ENCODE measurements at regions not wholly inside any gene's neighbourhood (a gene's known extent, or its start where the extent isn't known, plus 50 kb on each side); places are given as distances from the start of the nearest gene placed in this dataset.

DNA sequence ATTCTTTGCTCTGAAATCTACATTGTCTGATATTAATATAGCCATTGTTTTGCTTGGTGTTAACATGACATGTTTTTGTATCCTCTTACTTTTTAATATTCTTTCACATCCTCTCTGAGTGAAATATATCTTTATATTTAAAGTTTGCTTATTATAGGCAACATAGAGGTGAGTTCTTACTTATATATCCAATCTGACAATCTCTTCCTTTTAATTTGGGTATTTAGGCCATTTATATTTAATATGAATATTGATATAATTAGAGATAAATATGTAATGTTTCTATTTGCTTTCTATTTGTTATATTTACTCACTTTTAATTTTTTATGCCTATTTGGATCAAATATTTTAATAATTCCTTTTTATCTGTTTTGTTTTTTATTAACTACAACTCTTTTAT lies 554.1 kb upstream of the SALL1 start:
- DNase-seq = no peak

GRCh38 chr16:51701025-51701424 lies 550.0 kb upstream of the SALL1 start:
- no peak for DNase-seq

- DNase-seq = no peak
Observed at GRCh38 chr16:51699686-51700396, 548.8 kb upstream of the SALL1 start.

GRCh38 chr16:51698647-51699046 lies 547.6 kb upstream of the SALL1 start:
- DNase-seq = no peak

GRCh38 chr16:51697454-51697853 lies 546.4 kb upstream of the SALL1 start:
- DNase-seq = no peak

GRCh38 chr16:51696376-51696775 lies 545.3 kb upstream of the SALL1 start:
- DNase-seq = no peak

DNA sequence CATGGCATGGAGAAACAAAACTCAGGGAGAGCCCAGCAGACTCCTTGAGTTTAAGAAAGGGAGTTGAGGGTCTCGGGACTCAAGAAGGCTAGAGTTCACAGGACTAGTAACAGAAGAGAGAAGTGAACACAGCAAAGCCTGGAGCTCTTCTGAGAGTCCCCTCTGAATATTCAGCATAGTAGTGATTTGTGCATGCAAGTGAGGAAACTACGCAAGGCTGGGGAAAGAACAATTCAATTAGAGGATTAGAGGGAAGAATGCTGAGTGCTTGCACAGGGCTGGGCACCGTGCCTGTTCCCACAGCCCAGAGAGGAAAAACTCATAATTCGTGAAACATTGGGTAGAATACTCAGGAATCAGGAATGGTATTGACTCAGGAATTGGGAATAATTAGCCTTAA lies 540.0 kb upstream of the SALL1 start:
- no peak for DNase-seq

DNA sequence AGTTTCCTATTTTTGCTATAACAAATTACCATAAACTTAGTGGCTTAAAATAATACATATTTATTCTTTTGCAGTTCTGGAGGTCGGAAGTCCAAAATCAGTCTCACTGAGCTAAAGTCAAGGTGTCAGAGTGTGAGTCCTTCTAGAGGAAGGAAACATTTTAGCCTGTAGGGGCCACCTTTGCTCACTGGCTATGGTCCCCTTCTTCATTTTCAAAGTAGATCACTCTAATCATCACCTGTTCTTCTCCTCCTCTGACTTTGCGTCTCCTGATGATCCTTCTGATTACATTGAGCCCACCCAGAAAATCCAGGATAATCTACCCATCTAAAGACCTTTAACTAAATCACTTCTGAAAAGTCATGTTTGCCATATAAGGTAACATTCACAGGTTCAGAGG lies 534.4 kb upstream of the SALL1 start:
- DNase-seq = no peak

DNA sequence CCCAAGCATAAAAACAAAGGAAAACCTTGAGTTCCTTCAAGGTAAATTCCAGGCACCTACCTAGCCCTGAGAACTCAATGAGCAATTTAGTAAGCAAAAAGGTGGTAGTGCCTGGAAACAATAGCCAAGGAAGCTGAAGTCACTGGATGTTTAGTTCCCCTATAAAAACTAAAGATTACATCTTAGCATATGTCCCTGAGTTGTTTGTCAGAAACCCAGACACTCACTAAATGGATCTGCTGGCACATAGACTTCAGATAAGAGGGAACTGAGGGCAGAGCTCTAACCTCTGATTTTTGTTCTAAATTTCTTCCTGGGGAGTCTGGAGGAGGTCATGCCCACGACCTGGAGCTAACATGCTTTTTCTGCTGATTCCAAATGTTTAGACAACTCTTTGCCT lies 532.8 kb upstream of the SALL1 start:
- DNase-seq = no peak

DNA sequence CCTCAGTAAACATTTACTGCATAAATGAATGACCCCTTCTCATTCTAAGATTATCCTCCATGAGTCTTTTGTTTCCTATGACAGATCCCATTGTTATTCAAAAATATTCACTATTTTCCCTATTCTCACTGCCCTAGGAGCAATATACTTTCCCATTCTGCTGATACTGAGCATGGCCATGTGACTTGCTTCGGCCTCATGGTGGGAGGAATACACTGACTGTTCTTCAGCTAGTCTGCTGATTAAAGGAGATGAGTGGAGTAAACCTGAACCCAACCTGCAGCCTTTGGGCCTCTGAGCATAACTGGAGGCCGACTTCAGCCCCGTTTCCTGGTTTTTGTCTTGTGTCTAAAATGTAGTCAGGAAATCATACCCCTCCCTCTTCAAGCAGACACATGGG lies 531.8 kb upstream of the SALL1 start:
- DNase-seq = no peak

- no peak for DNase-seq
Observed at GRCh38 chr16:51674615-51675014, 523.5 kb upstream of the SALL1 start.

DNA sequence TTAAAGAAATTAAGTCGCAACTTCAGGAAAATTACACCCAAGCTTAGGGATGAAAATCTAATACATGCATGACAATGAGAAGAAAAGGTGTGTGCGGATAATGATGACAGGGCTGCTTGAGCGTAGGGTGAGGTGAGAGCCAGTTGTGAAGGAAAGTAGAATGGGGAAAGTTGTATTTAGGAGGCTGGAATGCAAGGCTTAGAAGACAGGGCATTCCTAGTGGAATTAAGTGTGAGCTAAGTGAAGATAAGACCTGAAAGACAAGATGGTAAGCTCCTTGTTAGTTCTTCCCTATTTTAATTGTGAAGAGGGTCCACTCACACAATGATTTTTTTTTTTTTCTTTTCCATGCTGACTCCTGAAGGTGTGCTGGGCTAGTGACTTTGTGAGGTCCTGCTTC lies 519.5 kb upstream of the SALL1 start:
- DNase-seq = no peak

GRCh38 chr16:51666821-51667220 lies 515.8 kb upstream of the SALL1 start:
- DNase-seq = no peak

DNA sequence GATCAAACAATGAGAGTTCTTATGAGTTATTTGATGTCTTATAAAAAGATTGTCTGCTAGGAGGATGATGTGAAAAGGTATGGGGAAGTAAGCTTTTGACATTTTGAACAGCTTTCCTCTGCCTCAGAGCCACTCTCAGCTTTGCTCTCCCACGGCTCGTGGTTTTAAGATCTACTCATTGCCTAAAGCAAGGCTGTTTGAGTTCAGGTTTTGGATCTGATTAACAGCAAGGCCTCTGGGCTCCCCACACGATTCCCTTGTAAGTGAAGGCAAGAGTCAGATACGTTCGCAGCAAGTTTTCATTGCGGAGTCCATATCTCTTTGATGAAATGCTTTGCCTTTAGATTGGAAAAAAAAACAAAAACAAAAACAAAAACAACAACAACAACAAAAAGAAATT lies 515.0 kb upstream of the SALL1 start:
- DNase-seq = no peak

DNA sequence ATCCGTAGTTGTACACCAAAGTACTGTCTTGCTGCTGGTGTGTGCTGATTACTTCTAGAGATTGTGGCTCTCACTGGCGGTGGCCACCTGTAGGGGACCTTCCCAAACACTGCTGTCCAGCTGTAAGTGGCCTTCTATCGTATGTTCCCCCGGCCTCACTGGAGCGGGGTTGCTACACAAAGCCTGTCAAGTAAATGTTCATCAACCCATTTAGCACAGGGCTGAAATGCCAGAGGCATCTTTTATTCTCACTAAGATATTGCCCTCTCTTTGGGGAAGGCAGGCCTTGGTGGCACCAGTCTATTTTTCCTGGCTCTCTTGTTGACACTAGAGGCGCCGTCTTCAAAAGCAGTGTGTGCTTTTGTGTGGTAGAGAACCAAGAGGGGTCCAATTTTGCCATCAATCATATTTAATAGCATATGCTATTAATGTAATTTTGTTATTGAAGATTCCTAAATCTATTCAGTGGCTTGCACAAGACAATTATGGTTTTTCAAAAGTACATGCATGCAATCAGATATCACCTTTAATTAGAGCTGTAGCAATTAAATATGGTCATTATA lies 514.4 kb upstream of the SALL1 start:
- DNase-seq = no peak

DNA sequence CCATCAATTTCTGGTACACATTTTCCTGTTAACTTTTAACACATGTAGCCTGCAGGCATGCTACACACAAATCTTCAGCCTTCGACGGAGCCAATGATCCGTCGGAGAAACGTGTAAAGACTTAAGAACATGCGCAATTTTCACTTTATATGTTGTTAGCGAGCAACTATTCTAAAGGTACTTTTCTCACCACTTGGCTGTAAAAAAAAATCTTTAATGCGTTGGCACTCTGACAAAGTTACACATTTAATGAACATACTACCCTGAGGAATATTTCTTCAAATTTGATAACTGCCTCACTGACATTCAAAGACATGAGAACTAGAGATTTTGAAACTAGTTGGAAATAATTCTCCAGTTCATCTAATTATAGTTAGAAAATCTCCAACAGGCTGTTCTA lies 507.5 kb upstream of the SALL1 start:
- DNase-seq = no peak

- DNase-seq = no peak
Observed at GRCh38 chr16:51657848-51658247, 506.8 kb upstream of the SALL1 start.

DNA sequence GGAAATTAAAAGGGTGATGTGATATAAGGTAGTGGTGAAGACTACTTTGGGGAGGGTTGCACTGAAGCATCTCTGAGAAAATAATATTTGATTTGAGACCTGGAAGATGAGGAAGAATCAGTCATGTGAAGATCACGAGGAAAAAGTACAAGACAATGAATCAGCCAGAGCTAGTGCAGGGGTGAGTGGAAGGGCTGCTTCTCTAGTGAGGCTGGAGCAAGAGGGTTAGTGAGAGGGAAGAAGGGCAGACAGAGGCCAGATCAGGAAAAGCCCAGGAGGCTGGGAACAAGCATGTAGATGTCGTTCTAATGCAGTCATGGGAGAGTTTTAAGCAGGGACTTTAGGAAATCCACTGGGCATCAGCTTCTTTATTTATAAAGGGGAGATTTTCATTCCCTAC lies 504.2 kb upstream of the SALL1 start:
- no peak for DNase-seq

DNA sequence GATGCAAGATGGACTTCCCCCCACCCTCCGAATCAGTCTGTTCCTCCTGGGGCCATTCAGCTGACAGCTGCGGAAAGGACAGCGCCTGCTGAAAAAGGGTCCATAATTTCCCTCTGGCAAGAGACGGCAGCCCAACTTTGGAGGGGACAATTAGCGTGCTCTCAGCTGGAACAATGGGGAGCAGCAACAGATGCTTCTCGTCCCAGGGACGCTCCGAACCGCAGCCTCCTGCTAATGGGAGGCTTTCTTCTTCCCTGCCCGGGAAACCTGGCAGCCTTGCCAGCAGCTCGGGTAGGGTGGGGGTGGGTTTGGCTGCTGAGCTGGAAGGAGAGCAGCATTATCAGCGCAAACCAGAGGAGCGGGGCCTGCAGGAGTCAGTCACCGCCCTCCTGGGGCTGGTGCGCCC lies 500.0 kb upstream of the SALL1 start:
- DNase-seq = no peak

DNA sequence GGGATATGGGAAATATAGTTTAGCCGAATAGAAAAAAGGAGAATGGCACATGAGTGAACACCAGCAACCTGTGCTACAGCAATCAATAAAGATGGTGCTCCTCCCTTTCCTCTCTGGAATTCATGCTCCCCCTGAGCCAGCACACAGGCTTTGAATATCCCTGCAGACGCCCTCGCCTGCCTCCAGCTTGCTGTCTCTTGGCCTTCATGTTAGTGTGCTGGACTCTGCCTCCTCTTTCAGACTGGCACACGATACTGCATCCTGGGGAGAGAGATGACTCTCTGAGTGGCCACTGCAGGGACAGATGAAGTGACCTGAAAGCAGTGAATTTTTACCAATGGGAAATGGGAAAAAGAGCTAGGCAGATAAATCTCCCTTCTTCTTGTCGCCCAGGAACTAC lies 498.6 kb upstream of the SALL1 start:
- no peak for DNase-seq

GRCh38 chr16:51648526-51648925 lies 497.5 kb upstream of the SALL1 start:
- no peak for DNase-seq

GRCh38 chr16:51641191-51641765 lies 490.2 kb upstream of the SALL1 start:
- no peak for DNase-seq

GRCh38 chr16:51640196-51640595 lies 489.1 kb upstream of the SALL1 start:
- DNase-seq = no peak

- DNase-seq = no peak
Observed at GRCh38 chr16:51638339-51639135, 487.5 kb upstream of the SALL1 start.

Data from NCI-H526 (cell line).